ENCODE measurements at regions not wholly inside any gene's neighbourhood (a gene's known extent, or its start where the extent isn't known, plus 50 kb on each side); places are given as distances from the start of the nearest gene placed in this dataset.

DNA sequence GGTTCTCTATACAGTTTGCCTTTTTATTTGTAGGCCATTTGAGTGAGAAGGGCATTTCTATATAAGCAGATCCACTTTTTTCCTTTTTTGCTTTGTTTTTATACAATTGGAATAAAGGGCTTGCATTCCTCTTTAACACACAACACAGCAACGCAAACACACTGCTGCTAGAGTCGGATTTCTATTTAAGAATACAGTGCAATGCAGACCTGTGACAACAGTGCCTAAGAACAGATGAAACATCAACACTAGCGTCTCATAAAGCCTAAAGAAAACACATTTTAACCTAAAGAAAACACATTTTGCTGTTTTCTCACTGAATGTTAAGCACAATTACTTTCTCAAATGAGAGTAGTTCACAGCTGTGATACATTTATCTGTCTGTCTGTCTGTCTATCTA, 1141.1 kb downstream of the CDH11 start:
- Histone ChIP-seq H3K4me3 (ENCODE audit: low read length) (no peak overlapping the region), H3K27me3 (ENCODE audit: control insufficient read depth, insufficient read depth, low read length) (no peaks in the 10 kb centered on the region), H3K4me1 (ENCODE audit: control insufficient read depth, insufficient read depth, low read length) (no peaks in the 10 kb centered on the region), H3K36me3 (ENCODE audit: control insufficient read depth, insufficient read depth, low read length) (no peaks in the 10 kb centered on the region), H3K27ac (ENCODE audit: low read length) (no peak overlapping the region), H3K9me3 (ENCODE audit: control insufficient read depth, insufficient read depth, low read length) (no peaks in the 10 kb centered on the region)
- ATAC-seq (no peak), DNase-seq (no peak)
- TF ChIP-seq, protein P1, sequence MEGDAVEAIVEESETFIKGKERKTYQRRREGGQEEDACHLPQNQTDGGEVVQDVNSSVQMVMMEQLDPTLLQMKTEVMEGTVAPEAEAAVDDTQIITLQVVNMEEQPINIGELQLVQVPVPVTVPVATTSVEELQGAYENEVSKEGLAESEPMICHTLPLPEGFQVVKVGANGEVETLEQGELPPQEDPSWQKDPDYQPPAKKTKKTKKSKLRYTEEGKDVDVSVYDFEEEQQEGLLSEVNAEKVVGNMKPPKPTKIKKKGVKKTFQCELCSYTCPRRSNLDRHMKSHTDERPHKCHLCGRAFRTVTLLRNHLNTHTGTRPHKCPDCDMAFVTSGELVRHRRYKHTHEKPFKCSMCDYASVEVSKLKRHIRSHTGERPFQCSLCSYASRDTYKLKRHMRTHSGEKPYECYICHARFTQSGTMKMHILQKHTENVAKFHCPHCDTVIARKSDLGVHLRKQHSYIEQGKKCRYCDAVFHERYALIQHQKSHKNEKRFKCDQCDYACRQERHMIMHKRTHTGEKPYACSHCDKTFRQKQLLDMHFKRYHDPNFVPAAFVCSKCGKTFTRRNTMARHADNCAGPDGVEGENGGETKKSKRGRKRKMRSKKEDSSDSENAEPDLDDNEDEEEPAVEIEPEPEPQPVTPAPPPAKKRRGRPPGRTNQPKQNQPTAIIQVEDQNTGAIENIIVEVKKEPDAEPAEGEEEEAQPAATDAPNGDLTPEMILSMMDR (IDR thresholded peaks at IDR 0.05) = no peak
- Mint-ChIP-seq H3K4me1 (no peaks in the 10 kb centered on the region), H3K36me3 (peaks cover under 1% of the 10 kb centered on the region), H3K27me3 (ENCODE audit: low read depth in 2 of 2) (no peaks in the 10 kb centered on the region), H3K4me3 (no peak overlapping the region), H3K27ac (no peak overlapping the region), H3K9me3 (peaks cover 15 to 17% of the 10 kb centered on the region in 2 donors)
- intact Hi-C loops (cut with micrococcal nuclease) = no loop called here
- 67% methylated on average over 3 of the region's 3 CpGs for WGBS (ENCODE audit: insufficient coverage)

DNA sequence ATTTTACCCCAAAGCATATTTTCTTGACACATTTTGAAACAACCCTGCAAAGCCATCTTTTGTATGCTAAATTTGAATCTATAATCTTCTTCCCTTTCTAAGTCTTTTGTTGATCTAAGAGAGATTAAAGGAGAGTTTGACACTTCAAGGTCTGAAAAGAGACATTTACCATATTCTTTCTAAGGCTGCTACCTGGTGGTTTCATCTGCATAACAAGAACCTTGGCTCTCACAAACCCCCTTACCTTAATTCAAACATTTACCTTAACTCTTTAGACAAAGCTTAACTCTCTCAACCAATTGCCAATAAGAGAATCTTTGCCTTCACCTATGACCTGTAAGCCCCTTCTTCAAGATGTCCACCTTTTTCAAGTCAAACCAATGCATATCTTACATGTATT, 1143.6 kb downstream of the CDH11 start:
- peaks cover 12 to 14% of the 10 kb centered on the region in 2 donors for H3K9me3 Mint-ChIP-seq
- no peak overlapping the region for H3K4me3 Mint-ChIP-seq

DNA sequence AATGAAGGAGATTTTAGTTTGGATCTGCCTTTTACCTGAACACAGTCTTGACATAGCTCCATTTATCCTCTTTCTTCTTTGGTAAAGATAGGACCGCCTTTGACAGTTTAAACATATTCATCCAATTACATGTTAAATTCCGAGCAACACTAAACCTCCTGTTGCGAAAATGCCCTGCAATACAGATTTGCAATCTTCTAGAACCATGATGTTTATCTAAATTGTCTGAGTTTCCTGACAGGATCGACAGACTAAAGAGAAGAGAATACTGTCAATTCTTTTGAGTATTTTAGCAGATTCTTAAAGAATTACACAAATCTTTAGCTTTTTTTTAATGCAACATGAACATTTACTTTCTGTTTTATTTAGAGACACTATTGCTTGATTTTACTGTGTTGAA, 1145.5 kb downstream of the CDH11 start:
- no peak overlapping the region for H3K4me3 ChIP-seq (ENCODE audit: low read length)
- no peaks in the 10 kb centered on the region for H3K27me3 Mint-ChIP-seq (ENCODE audit: low read depth in 2 of 2)
- WGBS (ENCODE audit: insufficient coverage) = 80% methylated on average over 4 of the region's 4 CpGs
- H3K4me1 Mint-ChIP-seq = no peaks in the 10 kb centered on the region
- no peaks in the 10 kb centered on the region for H3K9me3 ChIP-seq (ENCODE audit: control insufficient read depth, insufficient read depth, low read length)
- no peak overlapping the region for H3K27ac Mint-ChIP-seq
- ATAC-seq = no peak
- TF ChIP-seq, protein P1 (IDR thresholded peaks at IDR 0.05) = no peak
- H3K27ac ChIP-seq (ENCODE audit: low read length) = no peak overlapping the region
- intact Hi-C loops (cut with micrococcal nuclease) = no loop called here
- no peaks in the 10 kb centered on the region for H3K27me3 ChIP-seq (ENCODE audit: control insufficient read depth, insufficient read depth, low read length)
- H3K36me3 Mint-ChIP-seq = no peaks in the 10 kb centered on the region
- no peak for DNase-seq
- no peaks in the 10 kb centered on the region for H3K36me3 ChIP-seq (ENCODE audit: control insufficient read depth, insufficient read depth, low read length)
- H3K4me3 Mint-ChIP-seq = no peak overlapping the region
- no peaks in the 10 kb centered on the region for H3K4me1 ChIP-seq (ENCODE audit: control insufficient read depth, insufficient read depth, low read length)
- H3K9me3 Mint-ChIP-seq = peaks cover 14 to 16% of the 10 kb centered on the region in 2 donors

More for the DNA sequence above, 1143.6 kb downstream of the CDH11 start:
- Histone ChIP-seq H3K9me3 (ENCODE audit: control insufficient read depth, insufficient read depth, low read length) (no peaks in the 10 kb centered on the region), H3K27me3 (ENCODE audit: control insufficient read depth, insufficient read depth, low read length) (no peaks in the 10 kb centered on the region), H3K4me3 (ENCODE audit: low read length) (no peak overlapping the region), H3K27ac (ENCODE audit: low read length) (no peak overlapping the region), H3K36me3 (ENCODE audit: control insufficient read depth, insufficient read depth, low read length) (no peaks in the 10 kb centered on the region), H3K4me1 (ENCODE audit: control insufficient read depth, insufficient read depth, low read length) (no peaks in the 10 kb centered on the region)
- Mint-ChIP-seq H3K4me1 (no peaks in the 10 kb centered on the region), H3K27ac (no peak overlapping the region), H3K27me3 (ENCODE audit: low read depth in 2 of 2) (no peaks in the 10 kb centered on the region), H3K36me3 (no peaks in the 10 kb centered on the region)
- TF ChIP-seq, protein P1 (IDR thresholded peaks at IDR 0.05) = no peak
- DNase-seq = no peak
- intact Hi-C loops (cut with micrococcal nuclease) = no loop called here
- ATAC-seq = no peak

DNA sequence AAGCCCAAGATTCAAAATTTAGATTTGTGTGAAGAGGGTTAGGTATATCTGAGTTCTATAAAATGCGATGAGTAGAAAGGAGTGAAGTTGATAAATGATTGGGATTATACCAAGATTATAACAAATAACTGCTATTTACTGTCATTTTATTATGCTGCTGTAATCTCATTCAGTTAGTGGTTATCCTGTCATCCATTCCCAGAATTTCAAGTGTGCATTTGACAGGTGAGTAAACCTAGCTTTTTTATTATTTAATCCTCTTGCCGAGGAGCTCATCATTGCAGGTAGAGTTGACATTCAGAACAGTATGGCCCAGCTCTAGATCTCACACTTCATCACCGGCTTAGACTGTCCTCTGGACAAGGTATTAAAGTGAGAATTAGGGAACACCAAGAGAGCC, 1146.2 kb downstream of the CDH11 start:
- Histone ChIP-seq H3K27me3 (ENCODE audit: control insufficient read depth, insufficient read depth, low read length) (no peaks in the 10 kb centered on the region), H3K27ac (ENCODE audit: low read length) (no peak overlapping the region), H3K9me3 (ENCODE audit: control insufficient read depth, insufficient read depth, low read length) (no peaks in the 10 kb centered on the region), H3K4me3 (ENCODE audit: low read length) (no peak overlapping the region), H3K4me1 (ENCODE audit: control insufficient read depth, insufficient read depth, low read length) (no peaks in the 10 kb centered on the region), H3K36me3 (ENCODE audit: control insufficient read depth, insufficient read depth, low read length) (no peaks in the 10 kb centered on the region)
- DNase-seq (no peak), ATAC-seq (no peak)
- no peaks in the 10 kb centered on the region for H3K36me3 Mint-ChIP-seq
- no peaks in the 10 kb centered on the region for H3K27me3 Mint-ChIP-seq (ENCODE audit: low read depth in 2 of 2)
- no peak overlapping the region for H3K27ac Mint-ChIP-seq
- H3K4me3 Mint-ChIP-seq = no peak overlapping the region
- intact Hi-C loops (cut with micrococcal nuclease) = no loop called here
- 93% methylated on average over 2 of the region's 3 CpGs for WGBS (ENCODE audit: insufficient coverage)
- TF ChIP-seq, protein P1 (IDR thresholded peaks at IDR 0.05) = no peak
- H3K9me3 Mint-ChIP-seq = peaks cover 10 to 17% of the 10 kb centered on the region in 2 donors
- H3K4me1 Mint-ChIP-seq = no peaks in the 10 kb centered on the region

All from natural killer cell (primary cell).